GM19467 (cell line): ENCODE measurements at regions not wholly inside any gene's neighbourhood (a gene's known extent, or its start where the extent isn't known, plus 50 kb on each side); places are given as distances from the start of the nearest gene placed in this dataset.

Experiments
- ATAC-seq: cut with Tn5 transposase; IDR thresholded peaks from one replicate; pipeline ENCODE4 v1.9.1; 2021; ENCODE audit warnings: mild to moderate bottlenecking, moderate library complexity; ENCODE audit not compliant: unreplicated experiment

DNA sequence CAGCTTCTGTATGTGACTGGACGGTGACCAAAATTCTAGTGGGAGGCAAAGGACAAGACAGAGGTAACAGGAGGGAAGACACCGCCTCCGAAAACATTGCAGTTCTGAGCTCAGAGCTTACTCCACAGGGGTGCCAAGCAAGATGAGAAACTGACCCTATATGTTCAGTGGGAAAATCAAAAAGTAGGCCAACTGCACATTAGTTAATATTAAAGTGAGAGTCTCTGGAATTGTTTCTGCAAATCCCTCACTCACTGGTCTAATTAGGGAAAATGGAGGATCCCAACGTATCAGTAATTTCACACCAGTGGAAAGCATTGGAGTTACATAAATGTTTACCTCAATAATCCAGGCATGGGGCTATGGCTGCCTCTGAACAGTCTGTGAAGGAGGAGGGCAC lies 313.3 kb upstream of the KCNH8 start:
- ATAC-seq: no peak

DNA sequence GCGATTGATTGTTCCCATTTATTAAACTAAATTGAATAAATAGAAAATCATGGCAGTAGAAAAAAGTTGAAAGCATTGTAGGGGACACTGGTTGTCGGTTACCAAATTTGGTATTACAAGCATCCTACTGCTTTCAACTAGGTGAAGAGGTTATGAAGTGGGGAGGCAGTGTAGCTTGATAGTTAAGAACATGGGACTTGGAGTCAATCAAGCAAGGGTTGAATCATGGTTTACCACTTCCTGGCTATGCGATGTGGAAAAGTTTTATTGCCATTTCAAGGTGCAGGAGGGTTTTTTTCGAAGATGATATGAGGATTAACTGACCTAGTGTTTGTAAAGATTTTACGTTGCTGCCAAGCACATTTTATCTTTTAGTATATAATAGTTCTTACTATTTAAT lies 318.2 kb upstream of the KCNH8 start:
- ATAC-seq: no peak

DNA sequence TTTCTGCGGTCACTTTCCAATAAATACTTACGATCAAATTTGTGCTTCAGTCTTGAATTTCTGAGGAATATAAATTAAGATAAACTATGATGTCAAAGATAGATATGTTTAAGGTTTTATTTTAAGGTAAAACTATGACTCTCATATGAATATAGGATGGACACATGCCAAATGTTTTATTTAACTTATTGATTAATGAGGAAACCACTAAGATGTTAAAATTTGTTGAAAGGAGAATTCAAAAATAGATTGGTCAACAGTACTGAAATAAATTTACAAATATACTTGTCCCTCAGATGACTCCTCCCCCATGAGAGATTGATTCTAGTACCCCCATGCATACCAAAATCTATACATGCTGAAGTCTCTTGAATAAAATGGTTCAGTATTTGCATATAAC lies 319.7 kb upstream of the KCNH8 start:
- ATAC-seq: no peak

DNA sequence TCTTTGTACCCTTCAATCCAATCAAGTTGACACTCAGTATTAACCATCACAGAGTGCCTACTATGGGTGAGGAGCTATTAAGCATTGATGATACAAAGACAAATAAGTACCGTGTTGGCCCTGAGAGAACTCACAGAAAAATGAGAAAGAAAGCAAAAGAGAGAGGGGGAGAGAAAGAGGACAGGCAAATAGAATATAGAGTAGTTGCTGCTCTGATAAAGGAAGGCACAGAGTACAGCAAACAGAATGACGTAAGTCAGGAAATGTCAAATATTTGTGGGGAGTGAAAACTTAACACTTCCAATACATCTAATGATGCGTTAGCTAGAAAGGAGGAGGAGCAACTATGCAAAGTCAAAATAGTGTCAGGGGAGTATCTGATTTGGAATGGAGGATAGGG lies 320.6 kb upstream of the KCNH8 start:
- no peak for ATAC-seq

DNA sequence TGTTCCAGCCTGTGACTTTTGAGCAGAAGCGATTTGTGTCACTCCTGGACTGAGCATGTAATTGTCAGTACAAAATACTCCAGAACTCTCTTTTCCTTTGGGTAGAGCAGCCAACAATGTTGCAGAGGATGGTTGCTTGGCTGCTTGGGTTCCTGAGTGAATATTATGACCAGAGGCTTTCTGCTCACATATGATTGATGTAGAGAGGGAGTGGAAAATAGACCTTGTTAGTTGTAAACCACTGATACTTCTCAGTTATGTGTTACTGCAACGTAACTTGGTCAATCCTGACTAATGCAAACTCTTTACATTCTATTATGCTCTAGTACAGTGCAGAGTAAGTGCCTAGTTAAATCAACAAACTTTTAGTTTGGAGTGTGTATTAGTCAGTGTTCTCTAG lies 322.6 kb upstream of the KCNH8 start:
- no peak for ATAC-seq

DNA sequence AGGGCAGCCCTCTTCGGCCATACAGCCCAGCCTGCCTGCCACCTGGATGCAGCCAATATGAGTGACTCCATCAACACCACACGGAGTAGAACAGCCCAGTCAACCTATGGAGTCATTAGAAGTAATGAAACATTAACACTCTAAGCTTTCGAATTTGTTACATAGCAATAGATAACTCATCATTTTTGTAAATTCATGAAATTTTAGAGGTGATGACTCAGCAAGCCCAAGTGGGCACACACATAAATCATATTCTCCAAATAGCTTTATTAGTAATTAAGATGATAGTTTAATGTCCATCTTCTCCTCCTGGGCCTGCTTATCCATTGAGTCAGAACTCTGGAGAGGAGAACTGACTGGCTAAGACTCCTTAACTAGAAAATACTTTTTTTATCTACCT lies 335.0 kb upstream of the KCNH8 start:
- ATAC-seq: no peak

DNA sequence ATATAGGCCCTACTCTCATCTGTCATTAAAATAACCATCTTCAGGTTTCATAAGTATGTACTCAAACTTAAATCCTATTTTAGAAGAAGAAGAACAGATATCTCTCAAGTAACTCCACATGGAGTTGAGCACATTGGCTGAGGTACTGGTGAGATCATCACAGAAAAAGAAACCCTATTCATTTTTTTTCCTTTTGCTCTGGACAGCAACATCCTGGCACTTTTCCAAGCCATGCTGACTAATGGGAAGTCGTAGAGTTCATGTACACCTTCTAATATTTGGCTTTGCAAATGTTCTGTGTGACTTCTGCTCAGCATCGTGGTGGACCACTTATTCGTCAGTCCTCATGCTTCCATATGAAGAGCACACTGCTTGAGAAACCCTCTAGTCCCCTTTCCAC lies 336.0 kb upstream of the KCNH8 start:
- ATAC-seq: no peak

DNA sequence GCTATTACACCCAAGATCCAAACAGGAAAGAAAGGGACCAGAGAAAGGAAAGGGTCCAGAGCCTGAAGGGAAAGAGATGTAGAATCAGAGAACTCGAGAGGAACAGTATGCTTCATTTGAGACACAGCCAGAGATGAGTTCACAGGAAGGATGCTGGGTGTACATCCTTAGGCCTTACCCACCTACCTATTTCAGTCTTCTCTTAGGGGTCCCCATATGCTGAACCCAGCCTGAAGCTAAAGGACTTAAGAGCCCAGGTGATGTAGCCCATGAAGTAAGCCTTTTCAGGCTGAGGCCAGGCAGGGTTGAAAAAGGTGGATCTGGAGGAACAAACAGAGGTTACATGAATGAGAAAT lies 338.0 kb upstream of the KCNH8 start:
- no peak for ATAC-seq

DNA sequence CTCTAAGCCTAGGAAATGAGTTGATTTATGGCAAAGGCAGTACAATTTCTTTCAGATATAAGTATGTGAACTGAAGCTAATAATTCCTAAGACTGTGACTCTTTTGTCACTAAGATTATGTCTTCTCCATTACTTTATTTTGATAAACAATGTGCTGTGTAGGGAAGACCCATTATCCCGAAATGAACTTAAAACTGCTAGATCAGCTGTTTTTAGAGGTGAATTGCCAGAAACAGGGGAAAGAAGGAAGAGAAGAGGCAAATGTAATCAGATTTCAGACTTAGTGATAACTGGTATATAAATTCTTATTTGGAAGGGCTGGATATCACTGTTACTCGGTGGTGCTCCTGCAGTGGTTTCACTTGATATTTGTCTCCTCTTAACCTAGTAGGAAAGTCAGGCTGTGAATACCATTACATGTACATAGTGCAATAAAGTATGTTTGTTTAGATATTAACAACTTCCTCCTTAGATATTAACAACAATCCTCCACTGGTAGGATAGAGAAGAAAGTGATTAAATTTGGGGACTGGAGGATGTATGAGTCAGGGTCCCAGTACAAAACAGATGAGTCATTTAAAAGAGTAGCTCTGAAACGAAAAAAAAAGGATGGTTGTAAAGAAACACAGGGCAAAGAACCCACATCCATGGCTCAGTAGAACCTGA lies 338.5 kb upstream of the KCNH8 start:
- ATAC-seq: no peak

DNA sequence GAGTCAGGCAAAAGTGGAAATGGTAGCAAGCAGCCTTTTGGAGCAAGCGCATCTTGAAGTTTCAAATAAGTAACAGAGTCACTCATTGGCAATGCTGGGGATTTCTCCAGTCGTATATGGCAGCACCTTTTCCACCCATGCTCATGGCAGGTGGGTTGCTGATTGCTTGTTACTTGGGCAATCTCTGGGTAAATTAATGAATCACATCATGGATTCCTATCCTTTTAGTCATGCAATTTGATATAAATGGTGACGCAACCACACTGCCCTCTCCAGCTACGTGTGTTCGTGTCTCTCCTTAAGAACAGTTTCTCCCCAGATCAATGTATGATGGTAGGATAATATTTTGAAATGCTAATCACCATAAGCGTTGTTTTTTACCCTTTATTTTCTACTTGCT lies 339.9 kb upstream of the KCNH8 start:
- no peak for ATAC-seq

DNA sequence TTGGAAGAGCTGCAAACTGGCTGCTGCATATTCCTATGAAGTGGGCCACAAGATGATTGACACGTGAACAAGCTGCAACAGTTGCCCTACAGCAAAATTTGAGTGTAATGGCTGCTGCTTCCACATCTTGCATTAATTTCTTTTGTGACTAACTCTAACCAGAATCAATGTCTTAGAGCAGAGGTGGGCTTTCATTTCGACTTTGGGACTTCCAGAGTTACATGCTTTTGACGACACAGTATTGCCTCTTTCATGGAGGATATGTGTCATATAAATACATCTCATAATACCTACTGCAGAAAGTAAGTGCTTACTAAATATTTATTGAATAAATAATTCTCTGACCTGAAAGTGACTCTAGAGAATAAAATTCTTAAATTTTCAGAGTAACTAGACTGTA lies 340.7 kb upstream of the KCNH8 start:
- ATAC-seq: no peak

DNA sequence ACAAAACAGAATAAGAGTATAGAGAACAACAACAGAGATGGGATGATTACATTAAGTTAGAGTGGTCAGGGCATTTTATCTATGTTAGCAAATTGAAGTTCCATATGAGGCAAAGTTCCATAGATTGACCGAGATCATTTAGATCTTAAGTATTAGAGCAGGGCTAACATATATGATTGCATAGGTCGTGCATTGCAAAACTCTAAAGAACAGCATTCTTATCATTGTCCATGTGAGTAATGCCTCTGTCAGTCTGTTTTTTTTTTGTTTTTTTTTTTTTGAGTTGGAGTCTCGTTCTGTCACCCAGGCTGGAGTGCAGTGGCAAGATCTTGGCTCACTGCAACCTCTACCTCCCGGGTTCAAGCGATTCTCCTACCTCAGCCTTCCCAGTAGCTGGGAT lies 341.7 kb upstream of the KCNH8 start:
- ATAC-seq: no peak

DNA sequence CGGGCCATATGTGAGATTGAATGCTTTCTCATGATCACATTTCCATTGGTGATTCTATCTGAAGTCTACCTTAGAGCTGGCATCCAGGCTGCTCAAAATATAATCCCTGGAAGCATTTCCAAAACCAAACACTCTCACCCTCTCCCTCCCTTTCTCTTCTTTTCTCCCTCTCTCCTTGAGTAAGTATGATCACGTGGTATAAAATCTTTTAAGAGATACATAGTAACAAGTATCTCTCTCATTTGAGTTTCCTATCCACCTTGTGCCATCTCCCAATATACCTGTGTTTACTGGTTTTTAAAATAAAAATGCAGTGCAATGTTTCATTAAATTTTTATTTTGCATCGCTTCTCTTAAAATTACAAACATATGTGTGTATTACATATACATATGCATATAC lies 350.9 kb upstream of the KCNH8 start:
- ATAC-seq: no peak

DNA sequence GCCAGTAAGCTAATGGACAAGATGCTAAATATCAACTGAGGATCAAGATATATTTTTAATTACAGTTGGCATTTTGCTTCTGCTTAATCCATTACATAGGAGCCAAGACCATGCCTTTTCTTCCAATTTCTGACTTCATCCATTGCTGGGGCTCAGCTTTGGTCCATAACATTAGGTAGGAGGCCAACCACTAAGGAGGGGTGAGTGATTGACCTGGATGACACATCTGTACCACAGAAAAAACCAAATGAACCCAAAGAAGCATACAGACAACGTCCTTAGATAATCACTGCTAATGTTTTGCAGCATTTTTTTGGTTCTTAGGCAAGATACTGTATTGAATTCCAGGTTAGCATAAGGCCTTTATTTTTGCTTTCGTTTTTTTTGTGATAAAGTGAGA lies 353.2 kb upstream of the KCNH8 start:
- ATAC-seq: no peak

DNA sequence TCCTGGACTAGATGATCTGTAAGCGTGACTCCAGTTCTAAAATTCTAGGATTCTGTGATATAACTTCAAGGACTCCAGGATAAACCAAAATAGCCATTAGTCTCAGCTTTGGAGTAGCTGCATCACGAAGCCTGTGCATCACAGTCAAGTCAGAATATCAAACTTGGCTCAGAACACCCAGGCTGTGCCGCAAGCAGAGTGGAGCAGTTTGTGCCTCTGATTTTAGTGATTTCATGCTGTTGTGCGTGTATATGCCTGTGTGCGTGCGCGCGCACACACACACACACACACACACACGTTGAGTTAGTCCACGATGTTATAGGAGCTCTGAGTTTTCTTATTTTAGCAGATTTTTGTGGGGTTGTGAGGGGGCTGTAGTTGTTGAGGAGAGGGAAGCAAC lies 356.6 kb upstream of the KCNH8 start:
- no peak for ATAC-seq

DNA sequence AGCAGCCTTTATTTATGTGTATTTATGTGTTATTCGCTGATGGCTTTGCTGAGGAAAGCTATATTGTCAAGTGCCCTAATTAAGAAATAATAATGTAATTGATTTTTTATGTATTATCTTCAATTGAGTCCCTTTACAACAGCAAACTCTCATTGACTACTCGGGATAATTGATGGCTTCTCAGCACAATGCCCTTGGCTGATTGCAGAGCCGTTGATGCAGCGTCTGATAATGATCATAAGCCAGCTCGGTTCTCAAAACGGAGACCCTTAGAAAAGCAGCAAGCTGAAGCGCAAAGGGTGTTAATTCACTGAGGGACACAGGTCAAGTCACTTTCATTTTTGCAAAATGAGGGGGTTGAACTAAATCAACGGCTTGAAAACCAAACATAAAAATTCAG lies 357.1 kb upstream of the KCNH8 start:
- ATAC-seq: no peak

DNA sequence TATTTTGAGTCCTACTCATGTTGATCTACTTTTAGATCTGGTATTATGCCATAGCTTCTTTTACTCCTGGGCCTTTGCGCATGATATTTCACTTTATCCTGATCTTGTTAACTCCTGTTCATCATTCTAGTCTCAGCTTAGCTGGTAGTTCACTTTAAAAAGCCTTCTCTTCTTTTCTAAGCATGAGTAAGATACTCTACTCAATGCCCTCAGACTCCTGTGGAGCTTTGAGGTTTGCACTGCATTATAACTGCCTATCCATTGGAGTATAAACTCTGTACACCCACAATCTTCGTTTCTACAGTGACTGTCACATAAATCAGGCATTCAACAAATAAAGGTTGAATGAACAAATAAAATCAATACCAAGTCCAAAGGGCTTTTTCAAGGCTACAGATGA lies 357.9 kb upstream of the KCNH8 start:
- ATAC-seq: no peak

DNA sequence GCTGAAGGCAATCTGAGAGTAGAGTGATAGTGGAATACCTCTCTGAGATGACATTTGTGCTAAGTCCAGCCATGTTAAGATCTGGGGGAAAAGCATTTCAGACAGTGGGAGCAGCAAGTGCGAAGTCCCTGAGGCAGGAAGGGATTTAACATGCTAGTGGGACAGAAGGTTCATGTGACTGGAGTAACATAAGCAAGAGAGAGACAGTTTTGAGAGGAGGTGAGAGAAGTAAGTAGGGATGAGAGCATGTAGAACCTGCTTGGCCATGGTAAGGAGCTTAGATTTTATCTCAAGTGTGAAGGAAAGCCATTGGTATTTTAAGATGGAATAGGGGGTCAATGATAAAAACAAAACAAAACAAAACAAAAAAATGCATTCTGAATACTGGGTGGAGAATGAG lies 358.6 kb upstream of the KCNH8 start:
- ATAC-seq: no peak

DNA sequence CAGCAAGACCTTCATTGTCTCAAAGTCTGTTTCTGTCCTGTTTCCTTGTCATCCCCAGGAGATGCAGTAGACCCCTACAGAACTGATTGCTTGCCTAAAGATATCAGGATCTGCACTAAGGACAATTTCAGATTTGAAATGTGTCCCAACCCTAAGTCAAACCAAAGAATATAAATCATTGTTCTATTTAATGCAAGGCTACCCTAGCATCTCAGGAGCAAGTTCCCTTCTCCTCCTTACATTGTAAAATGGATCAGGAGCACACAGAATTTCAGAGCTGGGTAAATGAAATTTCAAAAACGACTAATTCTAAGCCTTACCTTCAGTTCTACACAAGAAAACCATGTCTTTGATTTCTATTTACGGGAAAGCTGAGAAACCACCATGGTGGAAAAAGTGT lies 360.9 kb upstream of the KCNH8 start:
- no peak for ATAC-seq

DNA sequence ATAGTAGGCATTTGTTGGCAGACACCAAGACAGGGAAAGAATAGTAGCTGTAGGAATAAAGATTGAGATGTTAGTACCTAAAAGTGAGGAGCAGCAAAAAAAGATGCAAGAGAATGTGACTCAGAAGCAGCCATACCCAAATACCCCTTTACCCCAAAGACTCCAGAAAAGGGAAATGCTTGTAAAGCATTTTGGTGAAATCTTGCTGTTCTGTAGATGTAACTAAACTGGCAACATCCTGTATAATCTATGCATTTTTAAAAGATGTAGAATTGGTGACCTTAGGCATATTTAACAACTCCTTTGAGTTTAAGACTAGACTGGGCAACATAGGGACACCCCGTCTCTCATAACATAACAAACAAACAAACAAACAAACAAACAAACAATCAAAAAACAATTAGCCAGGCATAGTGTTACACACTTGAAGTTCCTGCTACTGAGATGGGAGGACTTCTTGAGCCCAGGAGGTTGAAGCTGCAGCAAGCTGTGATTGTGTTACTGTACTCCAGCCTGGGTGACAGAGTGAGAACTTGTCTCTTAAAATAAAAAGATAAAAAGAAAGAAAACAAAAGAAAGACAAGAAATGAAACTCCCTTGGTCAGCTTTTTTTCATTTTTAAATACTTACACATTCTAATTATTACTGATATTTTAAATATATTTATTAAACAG lies 361.5 kb upstream of the KCNH8 start:
- no peak for ATAC-seq

DNA sequence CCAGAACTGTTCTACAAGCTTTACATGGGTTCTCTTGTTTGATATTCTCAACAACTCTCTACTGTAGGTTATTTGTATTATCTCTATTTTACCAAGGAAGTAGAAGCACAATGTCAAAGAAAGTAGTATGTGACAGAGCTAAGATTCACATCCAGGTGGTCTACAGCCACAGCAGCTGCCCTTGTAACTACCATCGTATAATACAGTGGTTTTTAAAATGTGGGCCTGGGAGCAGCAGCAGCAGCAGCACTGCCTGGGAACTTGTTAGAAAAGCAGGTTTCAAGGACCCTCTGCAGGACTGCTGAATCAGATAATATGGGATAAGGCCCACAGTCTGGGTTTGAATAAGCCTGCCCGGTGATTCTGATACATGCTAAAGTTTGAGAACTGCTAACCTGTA lies 357.1 kb upstream of the SATB1 start:
- ATAC-seq: no peak

DNA sequence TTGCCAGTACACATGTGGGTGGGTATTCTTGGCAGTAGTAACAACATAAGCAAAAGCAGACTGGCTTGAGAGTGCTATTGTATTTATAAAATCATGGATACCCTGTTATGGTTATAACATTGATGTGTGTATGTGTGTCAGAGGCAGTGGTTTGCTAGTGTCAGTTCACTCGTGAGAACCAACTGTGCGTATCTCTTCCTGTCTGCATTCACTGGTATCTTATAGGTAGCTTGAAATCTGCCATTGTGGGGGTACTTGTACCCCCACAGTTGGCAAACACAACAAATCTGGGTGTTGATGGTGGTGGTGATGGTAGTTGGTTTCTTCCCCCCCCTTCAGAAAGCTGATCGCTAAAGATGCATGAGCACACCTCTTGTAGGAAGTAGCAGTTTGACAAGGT lies 355.8 kb upstream of the SATB1 start:
- ATAC-seq: no peak

DNA sequence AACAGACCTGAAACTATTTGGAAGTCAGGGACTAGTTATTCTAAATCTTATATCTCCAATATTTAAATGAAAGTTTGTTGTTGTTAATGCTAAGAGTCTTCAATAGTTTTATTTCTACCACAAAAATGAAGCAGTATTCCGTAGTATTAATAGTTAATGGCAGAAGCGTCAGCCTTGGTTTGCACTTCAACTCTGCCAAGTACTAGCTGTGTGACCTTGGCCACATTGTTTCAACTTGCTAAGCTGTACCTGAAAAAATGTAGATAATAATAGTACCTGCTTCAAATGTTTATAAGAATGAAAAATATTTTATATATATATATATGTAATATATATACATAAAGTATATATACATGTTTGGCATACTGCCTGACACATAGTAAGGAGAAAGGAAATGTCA lies 354.6 kb upstream of the SATB1 start:
- no peak for ATAC-seq
